ENCODE measurements at regions not wholly inside any gene's neighbourhood (a gene's known extent, or its start where the extent isn't known, plus 50 kb on each side); places are given as distances from the start of the nearest gene placed in this dataset.

GRCh38 chr10:8393531-8393930, 339.0 kb downstream of the GATA3 start:
- H3K9ac ChIP-seq (ENCODE audit: insufficient read length, low read depth) = no peak overlapping the region
- no peak for TF ChIP-seq SUZ12 (IDR thresholded peaks at IDR 0.05; ENCODE audit: extremely low read depth, insufficient read depth, insufficient read length)
- no peak for TF ChIP-seq ZNF274 (IDR thresholded peaks at IDR 0.05; ENCODE audit: low read depth, low read length)
- TF ChIP-seq YY1 (IDR thresholded peaks at IDR 0.05; ENCODE audit: insufficient read depth, insufficient read length) = no peak
- no peaks in the 10 kb centered on the region for H3K4me1 ChIP-seq (ENCODE audit: insufficient read depth, insufficient read length)
- no peaks in the 10 kb centered on the region for H3K27me3 ChIP-seq (ENCODE audit: insufficient read depth, insufficient read length)
- H3K36me3 ChIP-seq (ENCODE audit: insufficient read depth, insufficient read length, low read length) = no peaks in the 10 kb centered on the region
- no peak overlapping the region for H3K4me3 ChIP-seq (ENCODE audit: insufficient read length, low read depth)
- no peaks in the 10 kb centered on the region; the same call in 1 of the 2 replicates for H3K9me3 ChIP-seq (ENCODE audit: insufficient read depth, low read length)
- DNase-seq (ENCODE audit: low read depth, low spot score) = no peak

- Histone ChIP-seq H3K9ac (ENCODE audit: insufficient read length, low read depth) (no peak overlapping the region), H3K27me3 (ENCODE audit: insufficient read depth, insufficient read length) (no peaks in the 10 kb centered on the region), H3K4me3 (ENCODE audit: insufficient read length, low read depth) (no peak overlapping the region), H3K9me3 (ENCODE audit: insufficient read depth, low read length) (no peaks in the 10 kb centered on the region; the same call in 1 of the 2 replicates), H3K36me3 (ENCODE audit: insufficient read depth, insufficient read length, low read length) (no peaks in the 10 kb centered on the region), H3K4me1 (ENCODE audit: insufficient read depth, insufficient read length) (no peaks in the 10 kb centered on the region)
- TF ChIP-seq ZNF274 (IDR thresholded peaks at IDR 0.05; ENCODE audit: low read depth, low read length) = no peak
- no peak for TF ChIP-seq SUZ12 (IDR thresholded peaks at IDR 0.05; ENCODE audit: extremely low read depth, insufficient read depth, insufficient read length)
- TF ChIP-seq YY1 (IDR thresholded peaks at IDR 0.05; ENCODE audit: insufficient read depth, insufficient read length) = no peak
- DNase-seq (ENCODE audit: low read depth, low spot score) = no peak
Observed at GRCh38 chr10:8396675-8397074, 342.2 kb downstream of the GATA3 start.

DNA sequence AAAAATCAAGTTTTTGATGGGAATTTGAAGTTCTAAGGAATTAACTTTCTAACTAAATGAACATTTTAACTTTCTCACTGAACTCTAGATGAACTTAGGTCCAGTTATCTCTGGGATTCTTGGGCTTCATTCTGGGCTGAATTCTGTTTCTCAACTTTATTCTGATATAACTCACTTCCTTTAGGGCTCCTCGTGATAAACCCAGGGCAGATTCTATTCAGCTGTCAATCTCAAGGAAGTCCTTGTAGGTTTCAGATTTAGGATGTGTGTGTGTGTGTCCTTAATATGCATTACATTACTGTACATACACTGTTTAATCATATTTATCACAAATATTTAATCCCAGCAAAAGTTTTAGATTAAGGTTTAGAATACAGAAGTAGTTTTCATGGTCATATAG, 344.3 kb downstream of the GATA3 start:
- no peaks in the 10 kb centered on the region; the same call in 1 of the 2 replicates for H3K9me3 ChIP-seq (ENCODE audit: insufficient read depth, low read length)
- no peak overlapping the region for H3K9ac ChIP-seq (ENCODE audit: insufficient read length, low read depth)
- H3K4me3 ChIP-seq (ENCODE audit: insufficient read length, low read depth) = no peak overlapping the region
- H3K36me3 ChIP-seq (ENCODE audit: insufficient read depth, insufficient read length, low read length) = no peaks in the 10 kb centered on the region
- H3K27me3 ChIP-seq (ENCODE audit: insufficient read depth, insufficient read length) = no peaks in the 10 kb centered on the region
- H3K4me1 ChIP-seq (ENCODE audit: insufficient read depth, insufficient read length) = no peaks in the 10 kb centered on the region
- no peak for TF ChIP-seq YY1 (IDR thresholded peaks at IDR 0.05; ENCODE audit: insufficient read depth, insufficient read length)
- TF ChIP-seq ZNF274 (IDR thresholded peaks at IDR 0.05; ENCODE audit: low read depth, low read length) = no peak
- TF ChIP-seq SUZ12 (IDR thresholded peaks at IDR 0.05; ENCODE audit: extremely low read depth, insufficient read depth, insufficient read length) = no peak
- DNase-seq (ENCODE audit: low read depth, low spot score) = no peak

GRCh38 chr10:8400151-8400550, 345.7 kb downstream of the GATA3 start:
- TF ChIP-seq SUZ12 (IDR thresholded peaks at IDR 0.05; ENCODE audit: extremely low read depth, insufficient read depth, insufficient read length) (no peak), YY1 (IDR thresholded peaks at IDR 0.05; ENCODE audit: insufficient read depth, insufficient read length) (no peak), ZNF274 (IDR thresholded peaks at IDR 0.05; ENCODE audit: low read depth, low read length) (no peak)

GRCh38 chr10:8400892-8401291, 346.4 kb downstream of the GATA3 start:
- Histone ChIP-seq H3K36me3 (ENCODE audit: insufficient read depth, insufficient read length, low read length) (no peaks in the 10 kb centered on the region), H3K9me3 (ENCODE audit: insufficient read depth, low read length) (no peaks in the 10 kb centered on the region; the same call in 1 of the 2 replicates), H3K4me3 (ENCODE audit: insufficient read length, low read depth) (no peak overlapping the region), H3K9ac (ENCODE audit: insufficient read length, low read depth) (no peak overlapping the region), H3K4me1 (ENCODE audit: insufficient read depth, insufficient read length) (no peaks in the 10 kb centered on the region), H3K27me3 (ENCODE audit: insufficient read depth, insufficient read length) (no peaks in the 10 kb centered on the region)
- DNase-seq (ENCODE audit: low read depth, low spot score) = no peak
- TF ChIP-seq SUZ12 (IDR thresholded peaks at IDR 0.05; ENCODE audit: extremely low read depth, insufficient read depth, insufficient read length) (no peak), YY1 (IDR thresholded peaks at IDR 0.05; ENCODE audit: insufficient read depth, insufficient read length) (no peak), ZNF274 (IDR thresholded peaks at IDR 0.05; ENCODE audit: low read depth, low read length) (no peak)

More at GRCh38 chr10:8400151-8400550, 345.7 kb downstream of the GATA3 start:
- no peaks in the 10 kb centered on the region for H3K4me1 ChIP-seq (ENCODE audit: insufficient read depth, insufficient read length)
- no peaks in the 10 kb centered on the region for H3K27me3 ChIP-seq (ENCODE audit: insufficient read depth, insufficient read length)
- no peak overlapping the region for H3K9ac ChIP-seq (ENCODE audit: insufficient read length, low read depth)
- H3K9me3 ChIP-seq (ENCODE audit: insufficient read depth, low read length) = no peaks in the 10 kb centered on the region; the same call in 1 of the 2 replicates
- DNase-seq (ENCODE audit: low read depth, low spot score) = no peak
- no peaks in the 10 kb centered on the region for H3K36me3 ChIP-seq (ENCODE audit: insufficient read depth, insufficient read length, low read length)
- no peak overlapping the region for H3K4me3 ChIP-seq (ENCODE audit: insufficient read length, low read depth)

GRCh38 chr10:8401531-8401930, 347.0 kb downstream of the GATA3 start:
- Histone ChIP-seq H3K27me3 (ENCODE audit: insufficient read depth, insufficient read length) (no peaks in the 10 kb centered on the region), H3K4me1 (ENCODE audit: insufficient read depth, insufficient read length) (no peaks in the 10 kb centered on the region), H3K4me3 (ENCODE audit: insufficient read length, low read depth) (no peak overlapping the region), H3K9ac (ENCODE audit: insufficient read length, low read depth) (no peak overlapping the region), H3K36me3 (ENCODE audit: insufficient read depth, insufficient read length, low read length) (no peaks in the 10 kb centered on the region), H3K9me3 (ENCODE audit: insufficient read depth, low read length) (no peaks in the 10 kb centered on the region; the same call in 1 of the 2 replicates)
- DNase-seq (ENCODE audit: low read depth, low spot score) = no peak
- no peak for TF ChIP-seq YY1 (IDR thresholded peaks at IDR 0.05; ENCODE audit: insufficient read depth, insufficient read length)
- TF ChIP-seq SUZ12 (IDR thresholded peaks at IDR 0.05; ENCODE audit: extremely low read depth, insufficient read depth, insufficient read length) = no peak
- no peak for TF ChIP-seq ZNF274 (IDR thresholded peaks at IDR 0.05; ENCODE audit: low read depth, low read length)

GRCh38 chr10:8402576-8402975, 348.1 kb downstream of the GATA3 start:
- Histone ChIP-seq H3K4me3 (ENCODE audit: insufficient read length, low read depth) (no peak overlapping the region), H3K9ac (ENCODE audit: insufficient read length, low read depth) (no peak overlapping the region)

More at GRCh38 chr10:8402576-8402975, 348.1 kb downstream of the GATA3 start:
- Histone ChIP-seq H3K27me3 (ENCODE audit: insufficient read depth, insufficient read length) (no peaks in the 10 kb centered on the region), H3K9me3 (ENCODE audit: insufficient read depth, low read length) (no peaks in the 10 kb centered on the region), H3K4me1 (ENCODE audit: insufficient read depth, insufficient read length) (no peaks in the 10 kb centered on the region), H3K36me3 (ENCODE audit: insufficient read depth, insufficient read length, low read length) (no peaks in the 10 kb centered on the region)
- no peak for DNase-seq (ENCODE audit: low read depth, low spot score)
- no peak for TF ChIP-seq YY1 (IDR thresholded peaks at IDR 0.05; ENCODE audit: insufficient read depth, insufficient read length)
